ENCODE measurements at regions not wholly inside any gene's neighbourhood (a gene's known extent, or its start where the extent isn't known, plus 50 kb on each side); places are given as distances from the start of the nearest gene placed in this dataset.
"Not testable (repeated sequence)": the region's sequence is repeated elsewhere in the genome, so short reads cannot be mapped to it uniquely, and the experiment has no call there.

GRCh38 chr11:49823188-49823587 lies 129.0 kb upstream of the OR4C13 start:
- not testable (repeated sequence) for DNase-seq

DNA sequence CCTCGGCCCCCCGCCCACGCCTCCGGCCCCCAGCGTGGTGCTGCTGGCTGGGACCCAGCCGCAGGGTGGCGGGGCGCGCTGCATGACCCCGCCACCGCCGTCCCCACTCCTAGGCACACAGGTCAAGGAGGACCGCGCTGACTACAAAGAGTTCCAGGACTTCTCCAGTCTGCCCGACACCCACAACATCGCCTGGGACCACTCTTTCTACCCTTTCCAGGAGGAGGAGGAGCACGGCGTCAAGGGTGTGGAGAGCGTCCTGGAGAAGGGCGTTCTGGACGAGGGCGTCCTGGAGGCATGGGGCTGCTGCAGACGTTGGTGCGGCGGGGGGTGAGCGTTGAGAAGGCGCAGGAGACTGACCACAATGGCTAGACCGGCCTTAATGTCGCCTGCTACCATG lies 101.7 kb upstream of the OR4C13 start:
- not testable (repeated sequence) for DNase-seq

- DNase-seq = no peak
Observed at GRCh38 chr11:49851511-49851910, 100.7 kb upstream of the OR4C13 start.

GRCh38 chr11:49851971-49852389 lies 100.2 kb upstream of the OR4C13 start:
- no peak for DNase-seq

DNA sequence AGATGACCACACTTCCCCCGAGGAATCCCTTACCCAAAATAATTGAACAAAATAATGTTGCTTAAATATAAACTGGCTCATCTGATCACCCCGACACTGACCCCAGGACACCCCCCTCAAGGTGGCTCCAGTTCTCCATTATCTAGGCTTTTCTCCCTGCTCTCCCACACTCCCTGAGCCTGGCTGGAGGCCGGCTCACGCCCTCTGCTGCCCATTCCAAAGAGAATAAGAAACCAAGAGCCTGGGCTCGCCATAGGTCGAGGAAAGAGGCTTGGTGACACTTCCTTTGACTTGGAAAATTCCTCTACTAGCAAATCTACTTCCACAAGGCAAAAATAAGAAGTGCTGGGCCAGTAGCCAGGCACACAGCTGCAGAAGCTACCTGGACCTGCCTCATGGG lies 63.3 kb upstream of the OR4C13 start:
- not testable (repeated sequence) for DNase-seq

GRCh38 chr11:49891910-49892671 lies 60.1 kb upstream of the OR4C13 start:
- DNase-seq = not testable (repeated sequence)

DNA sequence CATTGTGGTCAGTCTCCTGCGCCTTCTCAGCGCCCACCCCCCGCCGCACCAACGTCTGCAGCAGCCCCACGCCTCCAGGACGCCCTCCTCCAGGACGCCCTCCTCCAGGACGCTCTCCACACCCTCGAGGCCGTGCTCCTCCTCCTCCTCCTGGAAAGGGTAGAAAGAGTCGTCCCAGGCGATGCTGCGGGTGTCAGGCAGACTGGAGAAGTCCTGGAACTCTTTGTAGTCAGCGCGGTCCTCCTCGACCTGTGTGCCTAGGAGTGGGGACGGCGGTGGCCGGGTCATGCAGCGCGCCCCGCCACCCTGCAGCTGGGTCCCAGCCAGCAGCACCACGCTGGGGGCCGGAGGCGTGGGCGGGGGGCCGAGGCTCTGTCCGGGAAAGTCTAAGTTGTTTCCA lies 58.7 kb upstream of the OR4C13 start:
- DNase-seq = not testable (repeated sequence)
